Transverse colon (tissue), 4 donors: ENCODE measurements at regions not wholly inside any gene's neighbourhood (a gene's known extent, or its start where the extent isn't known, plus 50 kb on each side); places are given as distances from the start of the nearest gene placed in this dataset.

ENCODE experiments used
- CTCF ChIP-seq, 5 experiments: fragments of 200-600 bp in 3 of 5; fragments of 450-650 bp in 2 of 5; sonication (generic) in 3 of 5; IDR thresholded peaks; 1 replicate in 2 of 5; 2 replicates in 3 of 5; pipeline ENCODE4 v1.5.1; 2016 to 2017; ENCODE audit warnings: antibody characterized with exemption in 5 of 5, inconsistent platforms in 3 of 5, mild to moderate bottlenecking in 2 of 5, moderate library complexity in 1 of 5
- EP300 ChIP-seq: sonication (generic); formaldehyde crosslinking; IDR thresholded peaks from one replicate; pipeline ENCODE4 v1.6.1; 2017; ENCODE audit warnings: antibody characterized with exemption, low read depth
- POLR2A ChIP-seq: fragments of 450-650 bp; IDR thresholded peaks from one replicate; pipeline ENCODE4 v1.6.1; 2016; ENCODE audit warnings: antibody characterized with exemption, mild to moderate bottlenecking, moderate library complexity
- POLR2AphosphoS5 ChIP-seq, 3 donors: sonication (generic); formaldehyde crosslinking; IDR thresholded peaks; one replicate each; pipeline ENCODE4 v1.6.1; 2016; ENCODE audit warnings: antibody characterized with exemption in 3 of 3

- TF ChIP-seq CTCF (IDR thresholded peaks at IDR 0.05) (no peak), POLR2AphosphoS5 (IDR thresholded peaks at IDR 0.05) (no peak), POLR2A (no peak), EP300 (no peak)
Measured at GRCh38 chr6:147895272-147895671, 386.8 kb downstream of the SAMD5 start.
